ENCODE measurements at regions not wholly inside any gene's neighbourhood (a gene's known extent, or its start where the extent isn't known, plus 50 kb on each side); places are given as distances from the start of the nearest gene placed in this dataset.
"Not testable (repeated sequence)": the region's sequence is repeated elsewhere in the genome, so short reads cannot be mapped to it uniquely, and the experiment has no call there.

DNA sequence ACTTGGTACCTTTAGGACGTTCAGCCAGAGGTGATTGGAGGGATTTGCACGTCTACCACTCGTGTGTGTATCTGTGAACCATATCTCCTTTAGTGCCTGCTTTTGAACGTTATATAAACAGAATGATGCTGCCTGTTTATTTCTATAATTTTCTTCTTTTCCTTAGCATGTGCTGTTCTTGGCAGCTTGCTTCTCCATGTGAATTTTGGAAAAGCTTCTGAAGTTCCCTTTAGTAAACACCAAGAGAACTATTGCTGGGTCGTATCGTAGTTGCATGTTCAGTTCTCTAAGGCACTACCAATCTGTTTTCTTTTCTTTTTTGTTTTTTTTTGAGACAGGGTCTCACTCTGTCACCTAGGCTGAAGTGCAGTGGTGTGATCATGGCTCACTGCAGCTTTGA lies 73.8 kb upstream of the FANCC start:
- DNase-seq (ENCODE audit: low read depth in 3 of 3), result not testable (repeated sequence)

DNA sequence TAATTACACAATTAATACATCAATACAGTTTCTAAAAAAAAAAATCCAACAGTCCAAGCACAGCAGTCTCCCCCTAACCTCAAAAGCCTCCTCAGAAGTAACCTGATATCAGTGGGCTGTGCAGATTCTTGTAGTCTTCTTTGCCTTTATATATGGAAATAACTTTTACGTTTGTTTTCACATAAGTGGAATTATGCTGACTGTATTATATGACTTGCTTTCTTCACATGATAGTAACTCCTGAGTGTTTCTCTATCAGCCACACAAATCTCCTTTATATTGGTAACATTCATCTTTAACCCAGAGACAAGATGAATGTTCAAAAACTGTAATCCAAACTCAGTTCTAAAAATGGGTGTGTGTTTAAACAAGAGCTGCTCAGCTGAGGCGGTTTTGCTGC lies 71.9 kb upstream of the FANCC start:
- no peak for DNase-seq (ENCODE audit: low read depth in 3 of 3)

- DNase-seq (ENCODE audit: low read depth in 3 of 3), result no peak
Observed at GRCh38 chr9:95386843-95387242, 69.3 kb upstream of the FANCC start.

GRCh38 chr9:95385521-95385920 lies 68.0 kb upstream of the FANCC start:
- DNase-seq (ENCODE audit: low read depth in 3 of 3), result no peak

DNA sequence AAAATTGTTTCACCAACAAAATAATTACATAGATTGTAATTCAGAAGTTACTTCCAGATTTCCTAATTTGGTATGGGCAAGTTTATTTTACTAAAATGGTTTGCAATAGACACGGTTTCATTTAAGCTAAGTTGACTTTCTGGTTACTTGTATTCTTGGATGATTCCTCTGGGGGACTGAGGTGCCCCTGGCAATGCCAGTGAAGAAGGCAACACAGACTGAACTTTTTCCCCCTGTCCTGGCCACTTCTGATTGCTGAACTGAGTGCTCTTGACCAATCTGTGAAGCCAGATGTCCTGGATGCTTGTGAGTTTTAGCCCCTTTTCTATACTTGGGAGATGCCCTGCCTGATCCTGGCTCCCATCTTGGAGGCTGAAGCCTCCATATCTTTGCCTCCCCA lies 66.3 kb upstream of the FANCC start:
- no peak for DNase-seq (ENCODE audit: low read depth in 3 of 3)

DNA sequence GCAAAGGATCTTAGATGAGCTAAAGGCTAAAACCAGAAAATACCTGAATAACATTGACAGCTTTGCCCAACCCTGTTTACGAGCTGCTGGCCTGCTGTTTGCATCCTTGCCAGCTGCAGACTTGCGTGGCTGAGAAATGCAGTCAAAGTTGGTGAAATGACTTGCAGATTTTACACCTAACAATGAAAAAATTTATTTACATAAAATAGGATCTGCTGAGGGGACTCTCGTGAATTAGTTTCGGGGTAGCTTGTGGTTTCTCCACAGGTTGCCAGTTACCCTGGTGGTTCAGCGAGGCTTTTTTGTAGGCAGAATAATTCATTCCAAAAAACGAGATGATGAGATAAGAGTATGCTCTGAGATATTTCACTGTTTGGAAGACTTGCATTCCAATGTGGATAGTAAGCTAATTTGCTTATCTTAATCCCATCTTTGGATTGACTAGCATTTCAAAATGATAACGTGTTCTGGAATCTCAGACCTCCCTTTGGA lies 65.7 kb upstream of the FANCC start:
- DNase-seq (ENCODE audit: low read depth in 3 of 3), result no peak

DNA sequence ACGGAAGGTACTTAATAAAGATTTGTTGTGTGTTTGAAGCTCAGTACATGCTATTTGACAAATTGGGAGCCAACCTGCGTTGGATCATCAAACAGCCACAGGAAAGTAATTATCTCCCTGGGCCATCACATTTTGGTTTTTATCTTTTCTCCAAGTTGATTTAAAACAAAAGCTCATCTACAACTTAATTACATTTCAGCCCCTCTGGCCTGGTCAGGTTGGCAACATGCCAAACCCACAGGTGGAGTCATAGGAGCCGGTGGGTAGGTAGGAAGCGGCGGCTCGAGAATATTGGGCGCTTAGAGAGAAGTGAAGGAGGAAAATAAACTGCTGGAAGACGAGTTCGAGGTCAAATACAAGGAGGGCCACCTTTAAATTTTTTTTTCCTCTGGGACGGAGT lies 64.9 kb upstream of the FANCC start:
- no peak for DNase-seq (ENCODE audit: low read depth in 3 of 3)

DNA sequence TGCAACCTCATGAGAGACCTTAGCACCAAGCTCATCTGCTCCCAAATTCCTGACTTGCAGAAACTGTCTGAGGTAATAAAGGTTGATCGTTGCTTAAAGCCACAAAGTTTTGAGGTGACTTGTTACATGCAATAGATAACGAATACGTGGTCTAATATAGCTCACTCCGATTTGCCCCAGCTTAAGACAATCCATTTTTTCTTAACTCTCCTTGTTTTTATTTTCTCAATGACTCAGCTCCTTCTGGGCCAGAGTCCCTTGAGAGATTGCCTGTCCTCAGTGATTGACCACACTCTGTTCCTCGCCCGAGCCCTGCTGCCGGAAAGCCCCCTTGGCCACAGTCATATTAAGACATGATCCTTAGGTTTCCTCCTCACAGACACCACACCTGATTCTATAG lies 63.7 kb upstream of the FANCC start:
- no peak for DNase-seq (ENCODE audit: low read depth in 3 of 3)

DNA sequence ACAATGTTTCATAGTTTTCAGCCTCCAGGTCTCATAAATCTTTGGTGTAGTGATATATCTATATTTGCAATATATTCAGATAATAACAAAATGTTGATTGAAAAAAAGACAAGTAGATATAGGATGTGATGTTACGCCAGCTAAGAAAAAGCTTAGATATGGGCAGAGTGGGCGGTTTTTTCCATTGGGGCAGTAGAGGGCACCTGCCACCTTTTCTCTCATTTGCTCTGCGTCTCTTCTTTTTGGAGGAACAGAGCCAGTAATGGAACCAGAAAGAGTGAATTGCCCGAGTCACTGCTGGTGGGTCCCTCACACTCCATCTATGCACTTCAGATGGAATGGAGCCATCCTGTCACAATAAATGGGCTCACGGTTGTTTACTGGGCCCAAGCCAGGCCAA lies 62.1 kb upstream of the FANCC start:
- peak in 2 of 3 experiments; percentile 1 to 5 for DNase-seq (ENCODE audit: low read depth in 3 of 3)

DNA sequence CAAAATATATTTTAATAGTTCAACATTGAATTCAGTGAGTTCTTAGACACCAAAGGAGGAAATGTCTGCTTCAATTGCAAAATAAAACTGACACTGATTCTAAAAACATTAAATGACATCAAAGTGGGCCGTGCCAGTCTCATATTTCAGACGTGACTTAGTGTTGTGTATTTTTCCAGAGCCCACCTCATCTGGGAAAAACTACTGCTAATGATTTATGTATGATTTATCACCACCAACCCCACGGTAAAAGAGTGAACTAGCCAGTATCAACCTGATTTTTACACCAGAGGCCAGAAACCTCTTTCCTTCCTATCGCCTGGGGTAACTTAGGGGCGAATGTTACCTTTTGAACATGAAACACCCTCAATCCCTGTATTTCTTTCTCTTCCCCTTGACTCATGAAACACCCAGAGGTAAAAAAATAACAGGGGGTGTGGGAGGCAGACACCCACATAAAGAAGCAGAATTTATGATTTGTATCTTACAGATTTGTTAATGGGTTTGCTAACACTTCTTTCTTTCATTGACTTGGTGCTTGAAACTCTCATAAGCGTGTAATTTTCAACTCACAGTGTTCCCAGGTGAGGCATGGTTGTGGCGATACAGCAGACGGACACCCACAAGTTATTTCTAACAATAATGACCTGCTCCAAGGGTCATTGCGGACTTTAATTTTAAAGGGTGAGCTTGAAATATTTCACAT lies 56.4 kb upstream of the FANCC start:
- no peak for DNase-seq (ENCODE audit: low read depth in 3 of 3)

DNA sequence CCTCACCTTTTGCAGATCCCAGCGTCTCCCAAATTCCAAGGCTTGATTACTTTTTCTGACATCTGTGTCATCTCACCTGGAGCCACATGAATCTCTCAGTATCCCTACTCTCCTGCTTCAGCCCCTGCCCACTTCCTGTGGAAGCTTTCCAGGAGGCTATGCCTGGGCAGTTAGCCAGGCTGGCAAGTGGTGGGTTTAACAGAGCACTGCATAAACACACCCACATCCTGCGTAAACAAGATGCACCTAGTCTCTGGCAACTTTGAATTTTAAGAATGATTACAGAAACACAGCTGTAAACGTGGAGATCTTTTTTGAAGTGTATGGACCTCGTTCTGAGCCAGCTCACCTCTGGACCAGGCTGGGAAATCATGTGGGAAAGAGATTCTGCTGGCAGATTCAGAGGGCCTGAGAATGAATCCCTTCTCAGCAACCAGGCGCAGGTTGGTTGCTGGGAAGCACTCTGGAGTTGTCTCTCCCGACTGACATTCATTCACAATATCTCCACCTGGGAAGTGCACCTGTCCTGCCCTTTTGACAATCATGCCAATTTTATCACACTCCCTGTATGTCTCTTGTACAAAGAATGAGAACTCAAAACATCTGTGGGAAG lies 55.7 kb upstream of the FANCC start:
- no peak for DNase-seq (ENCODE audit: low read depth in 3 of 3)

- no peak for DNase-seq (ENCODE audit: low read depth in 3 of 3)
Observed at GRCh38 chr9:95370064-95370463, 52.6 kb upstream of the FANCC start.

DNA sequence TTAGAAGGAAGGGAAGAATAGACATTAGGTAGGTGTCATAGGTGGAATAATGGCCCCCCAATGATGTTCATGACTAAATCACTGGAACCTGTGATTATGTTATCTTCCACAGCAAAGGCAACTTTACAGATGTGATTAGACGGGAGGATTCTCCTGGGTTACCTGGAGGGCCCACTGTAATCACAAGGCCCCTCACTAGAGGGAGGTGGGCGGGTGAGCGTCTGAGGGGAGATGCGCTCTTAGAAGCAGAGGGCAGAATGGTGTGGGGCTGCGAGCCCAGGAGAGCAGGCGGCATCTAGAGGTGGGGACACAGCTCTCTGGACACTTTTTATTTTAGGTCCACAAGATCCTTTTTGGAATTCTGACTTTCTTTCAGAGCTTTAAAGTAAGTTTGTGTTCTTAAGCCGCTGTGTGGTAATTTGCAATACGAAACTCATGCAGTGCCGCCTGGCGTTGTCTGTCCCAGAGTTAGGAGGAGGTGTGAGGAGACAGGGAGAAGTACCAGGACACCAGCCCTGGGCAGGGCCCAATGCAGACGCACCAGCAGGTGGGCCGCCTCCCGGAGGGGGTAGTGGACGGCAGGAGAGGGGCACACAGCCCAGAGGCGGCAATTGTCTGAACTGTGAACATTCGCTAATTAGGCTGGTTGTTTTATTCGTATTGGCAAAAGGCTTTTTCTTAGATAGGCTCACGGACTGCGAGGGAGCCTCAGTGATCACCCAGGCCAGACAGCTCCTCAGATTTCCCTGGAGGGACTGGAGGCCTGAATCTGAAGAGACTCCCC lies 51.1 kb upstream of the FANCC start:
- DNase-seq (ENCODE audit: low read depth in 3 of 3), result no peak

Measured in stimulated activated CD4-positive, alpha-beta T cell treated with anti-CD3 and anti-CD28 coated beads, TNF-alpha, amount 100 ng/mL, for 4 hours (primary cell).